HFFc6 (cell line): ENCODE measurements at regions not wholly inside any gene's neighbourhood (a gene's known extent, or its start where the extent isn't known, plus 50 kb on each side); places are given as distances from the start of the nearest gene placed in this dataset.

Experiments
- DNase-seq: peaks from one replicate; pipeline ENCODE4 v3.0.0-alpha.2; 2018
- H3K27ac Mint-ChIP-seq: 2 replicates; pipeline ENCODE4 v1.8.0; 2020; ENCODE audit warnings: mild to moderate bottlenecking, mixed read lengths
- H3K27me3 Mint-ChIP-seq: 2 replicates; pipeline ENCODE4 v1.8.0; 2021; ENCODE audit warnings: mild to moderate bottlenecking, moderate library complexity, mixed read lengths; ENCODE audit not compliant: insufficient read depth
- H3K36me3 Mint-ChIP-seq: 2 replicates; pipeline ENCODE4 v1.8.0; 2021; ENCODE audit warnings: low read depth, mixed read lengths
- H3K4me1 Mint-ChIP-seq: 2 replicates; pipeline ENCODE4 v1.8.0; 2020; ENCODE audit warnings: low read depth, mixed read lengths
- H3K4me3 Mint-ChIP-seq: 2 replicates; pipeline ENCODE4 v1.8.0; 2020; ENCODE audit warnings: mild to moderate bottlenecking, moderate library complexity, mixed read lengths
- H3K9me3 Mint-ChIP-seq: 2 replicates; pipeline ENCODE4 v1.8.0; 2020; ENCODE audit warnings: mild to moderate bottlenecking, mixed read lengths
- CTCF ChIP-seq: fragments of 200-600 bp; sonication (generic); IDR thresholded peaks from 2 replicates; pipeline ENCODE4 v1.5.0; 2021; ENCODE audit warnings: antibody characterized with exemption, mild to moderate bottlenecking

GRCh38 chr20:53891306-53891894 is 179.0 kb downstream of the BCAS1 start:
- Mint-ChIP-seq H3K27ac (peak overlapping the region; percentile 84), H3K9me3 (peaks cover 25% of the 10 kb centered on the region), H3K4me1 (peaks cover 58% of the 10 kb centered on the region), H3K4me3 (peak overlapping the region; percentile 37; the same call in 1 of the 2 replicates), H3K36me3 (peaks cover 32% of the 10 kb centered on the region), H3K27me3 (no peaks in the 10 kb centered on the region)
- no peak for TF ChIP-seq CTCF
- DNase-seq = peak; percentile 70

- Mint-ChIP-seq H3K9me3 (peaks cover 25% of the 10 kb centered on the region), H3K36me3 (peaks cover 32% of the 10 kb centered on the region), H3K27me3 (no peaks in the 10 kb centered on the region), H3K27ac (peak overlapping the region; percentile 84), H3K4me1 (peaks cover 54% of the 10 kb centered on the region), H3K4me3 (no peak overlapping the region)
- DNase-seq = no peak
- TF ChIP-seq CTCF = no peak
Observed at GRCh38 chr20:53890443-53891305, 179.7 kb downstream of the BCAS1 start.

- no peak for DNase-seq
- H3K4me3 Mint-ChIP-seq = no peak overlapping the region
- peaks cover 32% of the 10 kb centered on the region for H3K36me3 Mint-ChIP-seq
- no peak for TF ChIP-seq CTCF
- H3K9me3 Mint-ChIP-seq = peaks cover 25% of the 10 kb centered on the region
- H3K27me3 Mint-ChIP-seq = no peaks in the 10 kb centered on the region
- H3K4me1 Mint-ChIP-seq = peaks cover 49% of the 10 kb centered on the region
- no peak overlapping the region for H3K27ac Mint-ChIP-seq
Observed at GRCh38 chr20:53889411-53890148, 180.8 kb downstream of the BCAS1 start.

GRCh38 chr20:53888951-53889350 is 181.4 kb downstream of the BCAS1 start:
- no peak overlapping the region for H3K4me3 Mint-ChIP-seq
- no peaks in the 10 kb centered on the region for H3K27me3 Mint-ChIP-seq
- TF ChIP-seq CTCF = no peak
- H3K4me1 Mint-ChIP-seq = peaks cover 51% of the 10 kb centered on the region
- no peak for DNase-seq
- peaks cover 25% of the 10 kb centered on the region for H3K9me3 Mint-ChIP-seq
- H3K27ac Mint-ChIP-seq = no peak overlapping the region
- H3K36me3 Mint-ChIP-seq = peaks cover 32% of the 10 kb centered on the region

GRCh38 chr20:53888510-53888909 is 181.9 kb downstream of the BCAS1 start:
- Mint-ChIP-seq H3K36me3 (peaks cover 32% of the 10 kb centered on the region), H3K27me3 (no peaks in the 10 kb centered on the region), H3K27ac (no peak overlapping the region), H3K4me3 (no peak overlapping the region), H3K9me3 (peaks cover 25% of the 10 kb centered on the region), H3K4me1 (peaks cover 53% of the 10 kb centered on the region)
- TF ChIP-seq CTCF = no peak
- DNase-seq = no peak
